HepG2 (cell line): ENCODE measurements at regions not wholly inside any gene's neighbourhood (a gene's known extent, or its start where the extent isn't known, plus 50 kb on each side); places are given as distances from the start of the nearest gene placed in this dataset.
A peak's percentile ranks its signal among the peaks of the same experiment; 100 is the strongest.

Experiments used
- AFF4 ChIP-seq: sonication (generic); formaldehyde crosslinking; IDR thresholded peaks from 2 replicates; pipeline ENCODE4 v1.4.0; 2020; ENCODE audit warnings: missing genetic modification reagents
- ARNT ChIP-seq: fragments of 450-650 bp; IDR thresholded peaks from 2 replicates; pipeline ENCODE4 v1.6.1; 2017
- CHCHD3 ChIP-seq: sonication (generic); formaldehyde crosslinking; IDR thresholded peaks from 2 replicates; pipeline ENCODE4 v1.8.0; 2022; ENCODE audit warnings: mild to moderate bottlenecking, missing genetic modification reagents, moderate library complexity
- DMAP1 ChIP-seq: IDR thresholded peaks from 2 replicates; pipeline ENCODE4 v1.6.1; 2016
- DPF2 ChIP-seq: sonication (generic); formaldehyde crosslinking; IDR thresholded peaks from 2 replicates; pipeline ENCODE4 v1.4.0; 2020; ENCODE audit warnings: mild to moderate bottlenecking, low read depth, missing genetic modification reagents, borderline replicate concordance
- ERF ChIP-seq: IDR thresholded peaks from 2 replicates; pipeline ENCODE4 v1.6.1; 2018; ENCODE audit warnings: missing biosample characterization, missing genetic modification reagents
- FOXK2 ChIP-seq: fragments of 450-650 bp; IDR thresholded peaks from 2 replicates; pipeline ENCODE4 v1.6.1; 2016
- HMG20B ChIP-seq: conservative IDR thresholded peaks from 2 replicates; pipeline ENCODE4 v1.6.1; 2016; ENCODE audit warnings: missing genetic modification reagents, missing compliant biosample characterization
- ISL2 ChIP-seq: sonication (generic); formaldehyde crosslinking; IDR thresholded peaks from 2 replicates; pipeline ENCODE4 v1.5.0; 2020; ENCODE audit warnings: missing genetic modification reagents
- KDM6A ChIP-seq: IDR thresholded peaks from 2 replicates; pipeline ENCODE4 v1.6.1; 2016; ENCODE audit warnings: low read depth
- MEF2D ChIP-seq: sonication (generic); formaldehyde crosslinking; IDR thresholded peaks from 2 replicates; pipeline ENCODE4 v1.5.1; 2020; ENCODE audit warnings: mild to moderate bottlenecking, missing genetic modification reagents
- NCOA2 ChIP-seq: sonication (generic); formaldehyde crosslinking; IDR thresholded peaks from 2 replicates; pipeline ENCODE4 v1.8.0; 2022; ENCODE audit warnings: inconsistent platforms
- SALL1 ChIP-seq: sonication (generic); formaldehyde crosslinking; IDR thresholded peaks from 2 replicates; pipeline ENCODE4 v1.8.0; 2022; ENCODE audit warnings: mild to moderate bottlenecking, missing genetic modification reagents
- SIN3A ChIP-seq: IDR thresholded peaks from 2 replicates; pipeline ENCODE4 v1.6.1; 2011; ENCODE audit warnings: low read depth, mild to moderate bottlenecking, control low read depth, low read length, borderline replicate concordance
- SIX4 ChIP-seq: sonication (generic); formaldehyde crosslinking; IDR thresholded peaks from 2 replicates; pipeline ENCODE4 v1.4.0; 2020; ENCODE audit warnings: missing genetic modification reagents
- TEAD2 ChIP-seq: sonication (generic); formaldehyde crosslinking; IDR thresholded peaks from 2 replicates; pipeline ENCODE4 v1.9.0; 2021; ENCODE audit warnings: missing genetic modification reagents
- TERF1 ChIP-seq: sonication (generic); formaldehyde crosslinking; IDR thresholded peaks from 2 replicates; pipeline ENCODE4 v1.8.0; 2022; ENCODE audit warnings: mild to moderate bottlenecking, missing genetic modification reagents, moderate library complexity
- YEATS4 ChIP-seq: sonication (generic); formaldehyde crosslinking; IDR thresholded peaks from 2 replicates; pipeline ENCODE4 v1.4.0; 2020; ENCODE audit warnings: missing genetic modification reagents, borderline replicate concordance
- ZFP1 ChIP-seq: IDR thresholded peaks from 2 replicates; pipeline ENCODE4 v1.6.1; 2016
- ZFP90 ChIP-seq: sonication (generic); formaldehyde crosslinking; IDR thresholded peaks from 2 replicates; pipeline ENCODE4 v1.8.0; 2022; ENCODE audit warnings: missing genetic modification reagents, mild to moderate bottlenecking, inconsistent platforms, borderline replicate concordance
- ZMYM4 ChIP-seq: sonication (generic); formaldehyde crosslinking; IDR thresholded peaks from 2 replicates; pipeline ENCODE4 v1.8.1; 2023; ENCODE audit warnings: mild to moderate bottlenecking, missing genetic modification reagents
- ZNF124 ChIP-seq: sonication (generic); formaldehyde crosslinking; IDR thresholded peaks from 2 replicates; pipeline ENCODE4 v1.4.0; 2020; ENCODE audit warnings: missing genetic modification reagents
- ZNF296 ChIP-seq: sonication (generic); formaldehyde crosslinking; conservative IDR thresholded peaks from 2 replicates; pipeline ENCODE4 v1.5.0; 2020; ENCODE audit warnings: mild to moderate bottlenecking, missing genetic modification reagents
- ZNF883 ChIP-seq: sonication (generic); formaldehyde crosslinking; IDR thresholded peaks from 2 replicates; pipeline ENCODE4 v1.5.1; 2020; ENCODE audit warnings: mild to moderate bottlenecking, missing genetic modification reagents; ENCODE audit errors: not compliant biosample characterization
- TF ChIP-seq, protein P1 (sequence below): sonication (generic); formaldehyde crosslinking; IDR thresholded peaks from 2 replicates; pipeline ENCODE4 v1.8.1; 2023; ENCODE audit warnings: mild to moderate bottlenecking, moderate library complexity, missing genetic modification reagents
- TF ChIP-seq, protein P2 (sequence below): sonication (generic); formaldehyde crosslinking; IDR thresholded peaks from 2 replicates; pipeline ENCODE4 v1.5.0; 2020; ENCODE audit warnings: mild to moderate bottlenecking, missing genetic modification reagents

GRCh38 chr20:21564127-21564773 is 50.4 kb upstream of the NKX2-2 start (continued):
- TF ChIP-seq, protein P1, sequence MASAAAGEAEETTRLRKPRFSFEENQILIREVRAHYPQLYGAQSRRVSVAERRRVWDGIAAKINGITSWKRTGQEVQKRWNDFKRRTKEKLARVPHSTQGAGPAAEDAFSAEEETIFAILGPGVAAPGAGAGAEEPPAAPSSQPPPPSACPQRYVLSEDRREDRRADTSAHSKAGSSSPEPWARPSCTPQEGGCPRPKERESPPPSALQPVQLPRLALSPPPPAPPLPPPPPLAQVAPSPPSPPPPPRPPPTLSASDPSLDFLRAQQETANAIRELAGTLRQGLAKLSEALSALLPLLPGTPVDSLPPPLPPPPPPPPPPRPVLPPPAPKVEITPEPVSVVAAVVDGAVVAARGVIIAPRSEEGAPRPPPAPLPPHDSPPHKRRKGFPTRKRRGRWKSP: peak; percentile 83; the same call in 1 of the 2 replicates
- TF ChIP-seq YEATS4 (CRISPR knock-in tag) (peak; percentile 78), FOXK2 (no peak), MEF2D (CRISPR knock-in tag) (no peak), ZNF296 (CRISPR knock-in tag) (no peak), TERF1 (no peak), SIX4 (CRISPR knock-in tag) (0 out of 2 replicates have a peak, but pooled peaks have one; percentile 19), SIN3A (no peak), TEAD2 (no peak), CHCHD3 (CRISPR knock-in tag) (no peak), DPF2 (CRISPR knock-in tag) (peak; percentile 41; the same call in 1 of the 2 replicates), ARNT (no peak), ZNF124 (CRISPR knock-in tag) (peak; percentile 30; the same call in 1 of the 2 replicates), DMAP1 (CRISPR knock-in tag) (peak; percentile 77), SALL1 (CRISPR knock-in tag) (peak; percentile 89), NCOA2 (0 out of 2 replicates have a peak, but pooled peaks have one; percentile 54), ZFP1 (CRISPR knock-in tag) (peak; percentile 92; the same call in 1 of the 2 replicates), AFF4 (no peak), ERF (CRISPR knock-in tag) (peak; percentile 87; the same call in 1 of the 2 replicates), HMG20B (CRISPR knock-in tag) (0 out of 2 replicates have a peak, but pooled peaks have one; percentile 19), ISL2 (CRISPR knock-in tag) (peak; percentile 38; the same call in 1 of the 2 replicates), ZFP90 (CRISPR knock-in tag) (0 out of 2 replicates have a peak, but pooled peaks have one; percentile 52), KDM6A (peak; percentile 71), ZMYM4 (peak; percentile 67), ZNF883 (CRISPR knock-in tag) (peak; percentile 44)
- TF ChIP-seq, protein P2, sequence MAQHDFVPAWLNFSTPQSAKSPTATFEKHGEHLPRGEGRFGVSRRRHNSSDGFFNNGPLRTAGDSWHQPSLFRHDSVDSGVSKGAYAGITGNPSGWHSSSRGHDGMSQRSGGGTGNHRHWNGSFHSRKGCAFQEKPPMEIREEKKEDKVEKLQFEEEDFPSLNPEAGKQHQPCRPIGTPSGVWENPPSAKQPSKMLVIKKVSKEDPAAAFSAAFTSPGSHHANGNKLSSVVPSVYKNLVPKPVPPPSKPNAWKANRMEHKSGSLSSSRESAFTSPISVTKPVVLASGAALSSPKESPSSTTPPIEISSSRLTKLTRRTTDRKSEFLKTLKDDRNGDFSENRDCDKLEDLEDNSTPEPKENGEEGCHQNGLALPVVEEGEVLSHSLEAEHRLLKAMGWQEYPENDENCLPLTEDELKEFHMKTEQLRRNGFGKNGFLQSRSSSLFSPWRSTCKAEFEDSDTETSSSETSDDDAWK (CRISPR knock-in tag): no peak
